RWPE1 (cell line): ENCODE measurements at regions not wholly inside any gene's neighbourhood (a gene's known extent, or its start where the extent isn't known, plus 50 kb on each side); places are given as distances from the start of the nearest gene placed in this dataset.

Source experiments
- CTCF ChIA-PET: fragments of 350-600 bp; sonication (Branson Sonifier 250); formaldehyde crosslinking; extraction: SDS; loops from one replicate; lab custom pipeline; 2021; lab: Yijun Ruan, JAX
- POLR2A ChIA-PET: fragments of 400-600 bp; formaldehyde crosslinking; extraction: SDS; loops from one replicate; lab custom pipeline; 2020; ENCODE audit warnings: antibody characterized with exemption; ENCODE audit not compliant: low non-redundant PET; lab: Yijun Ruan, JAX
- DNase-seq: peaks from one replicate; pipeline ENCODE4 v3.0.0; 2012; ENCODE audit warnings: low spot score
- H3K27ac ChIP-seq: fragments of 450-650 bp; 2 replicates; pipeline ENCODE4 v1.5.1; 2017
- TF ChIP-seq, protein P1 (sequence below): fragments of 450-650 bp; conservative IDR thresholded peaks from 2 replicates; pipeline ENCODE4 v1.5.1; 2017; ENCODE audit warnings: low read depth, mild to moderate bottlenecking

DNA sequence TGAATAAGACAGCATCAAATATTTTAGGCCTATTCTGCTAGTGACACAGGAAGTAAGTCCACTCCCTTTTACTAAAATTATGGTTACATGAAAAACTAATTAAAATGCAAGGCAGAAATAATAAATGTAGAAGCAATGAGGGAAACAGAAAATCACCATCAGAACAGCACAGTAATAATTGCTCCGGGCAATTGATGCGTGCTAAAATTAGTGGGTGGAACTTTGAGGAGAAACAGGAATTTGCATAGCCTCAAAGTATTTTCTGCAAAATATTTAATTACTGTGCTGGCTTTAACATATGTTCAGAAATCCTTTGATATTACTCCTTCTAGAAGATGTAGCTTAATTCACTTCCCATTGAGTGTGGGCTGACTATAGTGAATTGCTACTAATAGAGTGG, 654.3 kb upstream of the RAB6C start:
- ChIA-PET POLR2A (no interaction called here), CTCF (no interaction called here)
- TF ChIP-seq, protein P1, sequence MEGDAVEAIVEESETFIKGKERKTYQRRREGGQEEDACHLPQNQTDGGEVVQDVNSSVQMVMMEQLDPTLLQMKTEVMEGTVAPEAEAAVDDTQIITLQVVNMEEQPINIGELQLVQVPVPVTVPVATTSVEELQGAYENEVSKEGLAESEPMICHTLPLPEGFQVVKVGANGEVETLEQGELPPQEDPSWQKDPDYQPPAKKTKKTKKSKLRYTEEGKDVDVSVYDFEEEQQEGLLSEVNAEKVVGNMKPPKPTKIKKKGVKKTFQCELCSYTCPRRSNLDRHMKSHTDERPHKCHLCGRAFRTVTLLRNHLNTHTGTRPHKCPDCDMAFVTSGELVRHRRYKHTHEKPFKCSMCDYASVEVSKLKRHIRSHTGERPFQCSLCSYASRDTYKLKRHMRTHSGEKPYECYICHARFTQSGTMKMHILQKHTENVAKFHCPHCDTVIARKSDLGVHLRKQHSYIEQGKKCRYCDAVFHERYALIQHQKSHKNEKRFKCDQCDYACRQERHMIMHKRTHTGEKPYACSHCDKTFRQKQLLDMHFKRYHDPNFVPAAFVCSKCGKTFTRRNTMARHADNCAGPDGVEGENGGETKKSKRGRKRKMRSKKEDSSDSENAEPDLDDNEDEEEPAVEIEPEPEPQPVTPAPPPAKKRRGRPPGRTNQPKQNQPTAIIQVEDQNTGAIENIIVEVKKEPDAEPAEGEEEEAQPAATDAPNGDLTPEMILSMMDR: no peak
- H3K27ac ChIP-seq: no peak overlapping the region
- DNase-seq: no peak

DNA sequence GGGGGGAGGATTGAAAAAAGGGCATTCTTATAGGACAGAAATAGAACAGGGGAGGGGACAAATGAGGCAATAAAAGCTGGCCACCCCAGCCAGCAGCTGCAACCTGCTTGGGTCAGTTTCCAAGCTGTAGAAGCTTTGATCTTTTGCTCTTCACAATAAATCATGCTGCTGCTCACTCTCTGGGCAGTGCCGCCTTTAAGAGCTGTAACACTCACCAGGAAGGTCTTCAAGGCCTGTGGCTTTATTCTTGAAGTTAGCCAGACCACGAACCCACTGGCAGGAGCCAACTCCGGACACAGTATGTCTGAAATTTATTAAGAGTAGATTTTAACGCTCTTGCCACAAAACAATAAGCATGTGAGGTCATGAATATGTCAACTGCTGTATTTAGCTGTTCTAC, 649.9 kb upstream of the RAB6C start:
- no peak for DNase-seq

DNA sequence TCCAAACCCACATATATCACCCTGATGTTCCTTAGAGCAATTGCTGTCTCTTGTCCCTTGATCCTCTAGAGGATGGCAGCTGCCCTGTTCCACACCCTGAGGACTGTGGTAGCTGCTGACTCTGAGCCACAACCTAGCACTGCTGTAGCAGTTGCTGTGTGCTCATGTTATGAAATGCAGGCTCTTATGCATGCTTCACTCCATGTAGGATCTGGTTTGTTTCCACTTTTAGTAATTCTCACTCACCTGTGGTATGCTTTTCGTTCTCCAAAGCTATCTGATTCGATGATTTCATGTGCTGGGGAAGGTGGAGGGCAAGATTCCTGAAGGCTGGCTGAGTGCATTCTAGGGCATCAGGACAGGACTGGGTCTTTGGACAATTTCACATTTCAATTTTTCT, 649.0 kb upstream of the RAB6C start:
- H3K27ac ChIP-seq: no peak overlapping the region
- POLR2A ChIA-PET: no interaction called here
- DNase-seq: no peak
- CTCF ChIA-PET: no interaction called here
- TF ChIP-seq, protein P1: no peak

More for the DNA sequence above, 649.9 kb upstream of the RAB6C start:
- TF ChIP-seq, protein P1: no peak
- ChIA-PET CTCF (no interaction called here), POLR2A (no interaction called here)
- no peak overlapping the region for H3K27ac ChIP-seq

DNA sequence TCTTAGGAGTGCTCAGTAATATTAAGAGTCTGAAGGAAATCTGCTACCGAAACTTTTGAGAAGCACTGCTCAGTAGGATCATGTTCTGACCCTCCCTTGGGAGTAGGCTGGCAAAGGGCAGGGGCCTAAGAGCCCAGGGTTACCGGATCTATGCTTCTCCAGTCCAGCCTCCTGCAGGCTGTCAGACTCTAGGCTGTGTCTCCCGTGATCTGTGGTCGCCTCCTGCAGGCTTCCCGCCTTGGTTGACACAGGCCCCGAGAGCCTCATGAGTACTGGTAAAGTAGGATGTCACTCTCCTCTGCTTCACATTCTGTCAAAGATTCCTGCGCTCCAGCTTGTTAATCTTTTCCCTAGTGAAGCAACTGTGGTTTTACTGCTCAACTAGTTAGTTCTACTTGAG, 647.8 kb upstream of the RAB6C start:
- CTCF ChIA-PET: interaction anchor here (0.6 kb wide), 1 partner anchor 15 kb away, joined by 9 read pairs; no protein-coding TSS in a partner anchor
- H3K27ac ChIP-seq: no peak overlapping the region
- DNase-seq: no peak
- POLR2A ChIA-PET: no interaction called here
- TF ChIP-seq, protein P1: no peak

DNA sequence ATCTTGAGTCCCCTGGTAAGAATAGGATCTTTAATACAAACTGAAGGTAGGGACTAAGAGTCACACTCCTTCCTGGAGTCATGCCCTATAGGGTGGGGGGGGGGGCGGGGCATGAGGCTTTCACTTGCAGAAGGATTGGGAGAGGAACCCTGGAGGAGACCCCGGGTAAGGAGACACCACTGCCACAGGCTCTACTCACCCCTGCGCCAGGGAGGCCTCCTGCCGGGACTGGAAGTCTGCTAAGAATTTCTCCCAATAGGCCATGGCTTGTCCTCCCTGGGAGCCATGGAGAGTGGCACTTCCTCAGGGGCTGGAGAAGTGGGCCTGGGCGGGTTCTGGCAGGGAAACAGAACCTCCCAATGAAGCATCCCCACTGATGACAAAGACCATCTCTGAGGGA, 645.3 kb upstream of the RAB6C start:
- no peak overlapping the region for H3K27ac ChIP-seq
- ChIA-PET POLR2A (no interaction called here), CTCF (interaction anchor here (0.6 kb wide), 1 partner anchor 735 kb away, joined by 3 read pairs; no protein-coding TSS in a partner anchor)
- no peak for DNase-seq
- TF ChIP-seq, protein P1: no peak

DNA sequence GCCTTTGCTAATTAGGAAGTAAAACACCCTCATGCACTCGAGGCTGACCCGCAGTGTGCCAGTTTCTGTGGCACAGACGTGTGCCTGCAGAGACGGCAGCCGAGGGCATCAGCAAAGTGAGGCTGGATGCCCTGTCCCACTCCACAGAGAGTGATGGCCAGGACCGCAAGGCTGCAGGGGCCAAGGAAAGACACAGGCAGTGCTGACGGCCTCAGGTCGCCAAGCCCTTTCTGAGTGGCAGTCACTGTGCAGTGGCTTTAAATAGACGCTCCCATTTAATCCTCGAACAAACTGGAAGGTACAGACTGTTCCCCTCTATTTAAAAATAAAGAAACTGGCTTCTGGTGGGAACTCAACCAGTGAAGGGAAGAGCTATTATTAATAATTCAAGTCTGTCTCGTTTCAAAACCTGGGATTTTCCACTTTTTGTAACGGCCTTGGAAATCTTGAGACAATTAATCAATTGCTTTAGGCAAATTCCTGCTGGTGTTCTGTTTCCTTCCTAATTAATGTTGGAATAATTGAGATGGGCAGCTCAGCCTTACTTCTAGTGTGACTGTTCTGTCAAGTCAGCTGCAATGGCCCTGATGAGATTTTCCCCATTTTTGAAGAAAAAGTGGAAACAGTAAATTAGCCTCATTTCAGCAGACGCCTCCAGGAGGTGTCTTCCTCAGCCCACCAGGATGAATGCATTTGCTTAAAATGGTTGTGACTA, 644.6 kb upstream of the RAB6C start:
- no peak overlapping the region for H3K27ac ChIP-seq
- ChIA-PET POLR2A (no interaction called here), CTCF (interaction anchor here (0.6 kb wide), 2 partner anchors 61 to 736 kb away, joined by 3 read pairs; no protein-coding TSS in a partner anchor)
- TF ChIP-seq, protein P1: no peak
- DNase-seq: no peak
